PC-3 (cell line): ENCODE measurements at regions not wholly inside any gene's neighbourhood (a gene's known extent, or its start where the extent isn't known, plus 50 kb on each side); places are given as distances from the start of the nearest gene placed in this dataset.

Experiments
- CTCF ChIP-seq: fragments of 300-600 bp; sonication (generic); conservative IDR thresholded peaks from 2 replicates; pipeline ENCODE4 v1.5.1; 2017; ENCODE audit warnings: antibody characterized with exemption, low read depth, mild to moderate bottlenecking, low read length
- EZH2 ChIP-seq: fragments of 300-600 bp; sonication (generic); IDR thresholded peaks from one replicate; pipeline ENCODE4 v1.6.1; 2017; ENCODE audit warnings: antibody characterized with exemption, mild to moderate bottlenecking, low read length; ENCODE audit not compliant: unreplicated experiment

- TF ChIP-seq EZH2 (no peak), CTCF (no peak)
Measured at GRCh38 chr15:61509327-61509840, 280.3 kb upstream of the RORA start.
